ENCODE measurements at regions not wholly inside any gene's neighbourhood (a gene's known extent, or its start where the extent isn't known, plus 50 kb on each side); places are given as distances from the start of the nearest gene placed in this dataset.

DNA sequence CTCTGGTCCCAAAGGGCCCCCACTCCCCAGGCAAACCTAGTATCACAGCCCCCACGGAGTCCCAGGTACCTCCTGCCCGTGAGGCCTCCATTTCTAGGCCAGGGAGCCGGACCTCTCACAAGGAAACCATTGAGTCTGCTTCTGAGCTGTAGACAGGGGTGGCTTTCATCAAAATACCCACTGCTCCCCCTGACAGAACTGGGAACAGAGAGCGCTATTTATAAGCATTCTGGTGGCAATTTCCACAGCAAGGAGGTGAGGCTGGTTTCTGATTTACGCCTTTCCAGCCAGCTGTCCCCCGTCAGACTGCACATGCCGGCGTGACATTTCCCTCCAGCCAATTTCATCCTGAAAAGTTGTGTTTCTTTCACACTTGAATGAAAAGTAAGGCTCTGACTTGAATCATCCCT, 407.5 kb upstream of the PRKCQ start:
- no peak for TF ChIP-seq CTCF (conservative IDR thresholded peaks at IDR 0.05)
- no peaks in the 10 kb centered on the region; the same call in 1 of the 2 replicates for H3K27me3 Mint-ChIP-seq (ENCODE audit: low read depth)
- H3K9me3 Mint-ChIP-seq: peaks cover 3 to 6% of the 10 kb centered on the region in 2 experiments; a peak in 4 of 5 replicates
- no peaks in the 10 kb centered on the region for H3K27me3 ChIP-seq (ENCODE audit: insufficient read depth, low read length)
- no peak overlapping the region for H3K23ac ChIP-seq (ENCODE audit: insufficient read length, low read depth, low read length)
- 0 out of 4 replicates have a peak, but pooled peaks cover 0 to 3% of the 10 kb centered on the region in 2 experiments for H3K4me1 Mint-ChIP-seq
- H2AFZ ChIP-seq (ENCODE audit: low read length): no peak overlapping the region
- DNase-seq: no peak
- no peak overlapping the region for H3K4me2 ChIP-seq (ENCODE audit: insufficient read depth, insufficient read length, low read length)
- no peak overlapping the region for H3K18ac ChIP-seq (ENCODE audit: insufficient read length, low read depth, low read length)
- H4K8ac ChIP-seq (replicated peaks; ENCODE audit: insufficient read length, low read depth, low read length): no peak overlapping the region
- no peak overlapping the region for H3K9ac ChIP-seq (ENCODE audit: extremely low read depth, insufficient read length, low read length)
- no peak overlapping the region for H2BK5ac ChIP-seq (ENCODE audit: insufficient read length, low read length)
- no peak overlapping the region for H3K14ac ChIP-seq (ENCODE audit: insufficient read depth, low read length)
- no peak overlapping the region for H3K56ac ChIP-seq (ENCODE audit: insufficient read length, low read depth, low read length)
- no peaks in the 10 kb centered on the region for H4K20me1 ChIP-seq (ENCODE audit: control insufficient read depth, insufficient read depth, insufficient read length)
- no peak overlapping the region for H3K4me3 Mint-ChIP-seq
- H2BK15ac ChIP-seq (ENCODE audit: low read depth, low read length): no peak overlapping the region
- H3K36me3 Mint-ChIP-seq (ENCODE audit: insufficient read depth in 1 of 3, low read depth in 3 of 3): peaks cover 0 to 5% (median 0%) of the 10 kb centered on the region in 3 experiments; a peak in 1 of 7 replicates
- H2AK5ac ChIP-seq (ENCODE audit: insufficient read length, low read length): no peak overlapping the region
- H3K23me2 ChIP-seq (ENCODE audit: insufficient read length, low read depth, low read length, poor library complexity, severe bottlenecking): no peaks in the 10 kb centered on the region
- no peak overlapping the region for H2BK120ac ChIP-seq (ENCODE audit: low read depth, low read length, poor library complexity, severe bottlenecking)
- H3K4ac ChIP-seq (ENCODE audit: low read depth, low read length): no peak overlapping the region
- H4K91ac ChIP-seq (ENCODE audit: insufficient read length, low read depth, low read length): no peak overlapping the region
- no peaks in the 10 kb centered on the region for H3K79me2 ChIP-seq (ENCODE audit: insufficient read depth, low read length)
- H3T11ph ChIP-seq (ENCODE audit: low read length): no peak overlapping the region
- H3K27ac ChIP-seq (ENCODE audit: insufficient read length, low read depth, low read length): no peak overlapping the region
- H2BK20ac ChIP-seq (ENCODE audit: low read depth, low read length, poor library complexity, severe bottlenecking): no peak overlapping the region
- H3K27ac Mint-ChIP-seq: no peak overlapping the region
- peaks cover 2% of the 10 kb centered on the region; the same call in 1 of the 2 replicates for H3K4me1 ChIP-seq (ENCODE audit: insufficient read depth, low read length)
- H3K9me3 ChIP-seq (ENCODE audit: control insufficient read depth, low read depth, low read length): no peaks in the 10 kb centered on the region
- H4K5ac ChIP-seq (ENCODE audit: insufficient read length, low read depth, low read length): no peak overlapping the region
- WGBS (ENCODE audit: extremely low coverage, insufficient read length, low lambda C conversion rate): no CpG with 5 or more reads among the region's 8 CpGs
- H2BK12ac ChIP-seq (ENCODE audit: insufficient read length, low read depth, low read length): no peak overlapping the region
- no peaks in the 10 kb centered on the region for H3K79me1 ChIP-seq (ENCODE audit: insufficient read depth, low read depth, low read length, poor library complexity, severe bottlenecking)

All from H9 (cell line).